RWPE1 (cell line): ENCODE measurements at regions not wholly inside any gene's neighbourhood (a gene's known extent, or its start where the extent isn't known, plus 50 kb on each side); places are given as distances from the start of the nearest gene placed in this dataset.

ENCODE experiments used
- CTCF ChIA-PET: fragments of 350-600 bp; sonication (Branson Sonifier 250); formaldehyde crosslinking; extraction: SDS; loops from one replicate; lab custom pipeline; 2021; lab: Yijun Ruan, JAX
- POLR2A ChIA-PET: fragments of 400-600 bp; formaldehyde crosslinking; extraction: SDS; loops from one replicate; lab custom pipeline; 2020; ENCODE audit warnings: antibody characterized with exemption; ENCODE audit not compliant: low non-redundant PET; lab: Yijun Ruan, JAX
- DNase-seq: peaks from one replicate; pipeline ENCODE4 v3.0.0; 2012; ENCODE audit warnings: low spot score
- H3K27ac ChIP-seq: fragments of 450-650 bp; 2 replicates; pipeline ENCODE4 v1.5.1; 2017
- CTCF ChIP-seq: fragments of 450-650 bp; conservative IDR thresholded peaks from 2 replicates; pipeline ENCODE4 v1.5.1; 2017; ENCODE audit warnings: low read depth, mild to moderate bottlenecking

GRCh38 chr6:104574135-104574750, 285.5 kb downstream of the HACE1 start:
- ChIA-PET CTCF (no interaction called here), POLR2A (no interaction called here)
- no peak overlapping the region for H3K27ac ChIP-seq
- DNase-seq = no peak
- no peak for TF ChIP-seq CTCF

- ChIA-PET POLR2A (no interaction called here), CTCF (no interaction called here)
- no peak for DNase-seq
- no peak overlapping the region for H3K27ac ChIP-seq
- no peak for TF ChIP-seq CTCF
These were observed 286.4 kb downstream of the HACE1 start for GRCh38 chr6:104573350-104573749.

- ChIA-PET CTCF (no interaction called here), POLR2A (no interaction called here)
- no peak overlapping the region for H3K27ac ChIP-seq
- DNase-seq = no peak
- TF ChIP-seq CTCF = no peak
These were observed 286.8 kb downstream of the HACE1 start for GRCh38 chr6:104572901-104573300.

DNA sequence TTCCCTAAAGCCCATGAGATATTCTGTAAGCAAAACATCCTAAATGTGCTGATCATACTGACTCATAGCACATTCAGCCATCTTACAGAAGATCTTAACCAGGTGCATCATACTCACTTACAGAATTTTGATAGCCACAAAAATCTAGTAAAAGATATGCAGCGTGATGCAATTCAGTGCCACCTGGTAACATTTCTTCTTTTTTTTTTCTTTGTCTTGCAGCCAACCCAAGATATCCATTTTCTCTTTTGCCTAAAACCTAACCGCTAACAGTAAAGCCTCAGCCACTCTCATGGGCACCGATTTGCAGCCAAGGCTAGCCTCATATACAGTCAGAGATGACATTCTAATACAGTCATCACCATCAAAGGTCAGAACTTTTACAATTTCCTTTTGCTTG, 293.3 kb downstream of the HACE1 start:
- ChIA-PET POLR2A (no interaction called here), CTCF (interaction anchor here (0.6 kb wide), 1 partner anchor 88 kb away, joined by 4 read pairs; no protein-coding TSS in a partner anchor)
- DNase-seq = no peak
- H3K27ac ChIP-seq = no peak overlapping the region
- no peak for TF ChIP-seq CTCF

DNA sequence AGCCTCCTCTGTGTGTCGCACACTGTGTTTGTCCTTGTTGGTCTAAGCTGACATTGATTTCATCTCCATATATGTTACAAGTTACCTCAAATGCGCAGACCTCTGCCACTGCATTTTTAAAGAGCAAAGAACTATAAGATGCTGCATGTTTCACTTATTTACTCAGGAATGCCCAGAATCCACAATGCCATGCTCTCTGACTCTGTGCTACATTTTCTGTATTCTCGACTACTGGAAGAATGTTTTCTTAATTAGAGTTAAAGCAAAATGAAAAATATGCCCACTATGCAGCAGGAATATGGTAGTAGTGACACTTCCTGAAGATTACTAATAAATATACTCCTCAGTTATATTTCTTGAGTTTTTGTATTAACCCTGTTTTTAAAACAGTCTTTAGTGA, 296.4 kb downstream of the HACE1 start:
- no peak overlapping the region for H3K27ac ChIP-seq
- POLR2A ChIA-PET = no interaction called here
- CTCF ChIA-PET = no interaction called here
- no peak for DNase-seq
- TF ChIP-seq CTCF = no peak

GRCh38 chr6:104559435-104560202, 300.1 kb downstream of the HACE1 start:
- POLR2A ChIA-PET = no interaction called here
- H3K27ac ChIP-seq = no peak overlapping the region
- no peak for DNase-seq
- CTCF ChIA-PET = interaction anchor here (0.7 kb wide), 1 partner anchor 57 kb away, joined by 4 read pairs; no protein-coding TSS in a partner anchor
- no peak for TF ChIP-seq CTCF
